Activated T-cell treated with anti-CD3 and anti-CD28 coated beads for 24 hours (primary cell): ENCODE measurements at regions not wholly inside any gene's neighbourhood (a gene's known extent, or its start where the extent isn't known, plus 50 kb on each side); places are given as distances from the start of the nearest gene placed in this dataset.
"Not testable (repeated sequence)": the region's sequence is repeated elsewhere in the genome, so short reads cannot be mapped to it uniquely, and the experiment has no call there.

ENCODE experiments used
- DNase-seq: peaks from one replicate; pipeline ENCODE4 v3.0.0-alpha.2; 2020; ENCODE audit warnings: low read depth

DNA sequence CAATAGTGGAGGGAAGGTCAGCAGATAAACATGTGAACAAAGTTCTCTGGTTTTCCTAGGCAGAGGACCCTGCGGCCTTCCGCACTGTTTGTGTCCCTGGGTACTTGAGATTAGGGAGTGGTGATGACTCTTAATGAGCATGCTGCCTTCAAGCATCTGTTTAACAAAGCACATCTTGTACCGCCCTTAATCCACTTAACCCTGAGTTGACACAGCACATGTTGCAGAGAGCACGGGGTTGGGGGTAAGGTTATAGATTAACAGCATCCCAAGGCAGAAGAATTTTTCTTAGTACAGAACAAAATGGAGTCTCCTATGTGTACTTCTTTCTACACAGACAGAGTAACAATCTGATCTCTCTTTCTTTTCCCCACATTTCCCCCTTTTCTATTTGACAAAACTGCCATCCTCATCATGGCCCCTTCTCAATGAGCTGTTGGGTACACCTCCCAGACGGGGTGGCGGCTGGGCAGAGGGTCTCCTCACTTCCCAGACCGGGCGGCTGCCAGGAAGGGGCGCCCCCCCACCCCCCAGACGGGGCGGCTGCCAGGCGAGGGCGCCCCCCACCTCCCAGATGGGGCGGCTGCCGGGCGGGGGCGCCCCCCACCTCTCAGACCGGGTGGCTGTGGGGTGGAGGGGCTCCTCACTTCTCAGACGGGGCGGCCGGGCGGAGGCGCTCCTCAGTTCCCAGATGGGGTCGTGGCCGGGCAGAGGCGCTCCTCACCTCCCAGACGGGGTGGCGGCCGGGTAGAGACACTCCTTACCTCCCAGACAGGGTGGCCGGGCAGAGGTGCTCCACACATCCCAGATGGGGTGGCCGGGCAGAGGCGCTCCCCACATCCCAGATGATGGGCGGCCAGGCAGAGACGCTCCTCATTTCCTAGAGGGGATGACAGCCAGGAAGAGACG lies 361.6 kb upstream of the SGO1 start:
- DNase-seq = not testable (repeated sequence)

DNA sequence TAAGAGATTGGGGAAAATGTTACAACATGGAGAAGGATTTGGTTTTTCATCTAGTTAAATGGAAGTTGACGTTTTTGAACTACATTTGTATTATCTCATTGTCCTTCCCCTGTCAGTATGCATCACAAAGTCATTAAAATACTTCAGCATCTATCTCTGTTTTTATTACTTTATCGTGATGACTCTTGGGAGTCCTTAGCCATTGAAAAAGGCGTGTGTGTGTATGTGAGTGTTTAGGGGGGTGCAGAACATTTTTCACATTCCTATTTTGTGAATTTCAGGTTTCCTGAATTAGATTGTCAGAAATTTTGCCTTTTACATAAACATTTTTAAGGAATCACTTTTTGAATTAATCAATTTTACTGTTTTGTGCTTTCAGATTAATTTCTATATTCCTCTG lies 360.6 kb upstream of the SGO1 start:
- no peak for DNase-seq

DNA sequence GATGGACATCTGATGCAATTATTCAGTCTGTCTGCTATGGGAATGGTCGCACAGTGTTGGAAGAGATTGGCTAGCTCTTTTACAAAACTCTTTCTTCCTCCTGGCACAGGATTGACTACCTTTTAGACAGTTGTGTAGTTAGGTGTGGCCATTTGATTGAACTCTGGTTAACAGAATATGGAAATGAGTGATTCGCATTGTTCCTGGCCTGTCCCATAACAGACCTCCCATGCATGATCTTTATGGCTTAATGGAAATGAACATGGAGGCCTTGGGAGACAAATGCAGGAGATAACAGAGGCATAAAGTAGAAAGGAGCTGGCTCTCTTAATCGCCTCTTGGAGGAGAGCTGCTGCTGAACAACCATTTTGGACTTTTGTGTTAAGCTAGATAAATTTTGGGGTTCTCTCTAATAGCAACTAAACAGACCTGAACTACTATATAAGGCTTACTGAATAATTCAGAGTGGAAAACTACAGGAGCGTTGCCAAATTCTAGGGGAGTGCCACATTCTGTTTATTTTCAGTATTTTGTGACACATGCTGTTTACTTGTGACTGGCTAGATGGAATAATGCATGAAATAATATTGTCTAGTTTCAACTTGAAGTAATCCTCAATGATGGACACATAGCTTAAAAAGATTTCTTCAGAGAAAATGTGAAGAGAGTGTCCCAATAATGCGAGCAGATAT lies 357.7 kb upstream of the SGO1 start:
- no peak for DNase-seq

DNA sequence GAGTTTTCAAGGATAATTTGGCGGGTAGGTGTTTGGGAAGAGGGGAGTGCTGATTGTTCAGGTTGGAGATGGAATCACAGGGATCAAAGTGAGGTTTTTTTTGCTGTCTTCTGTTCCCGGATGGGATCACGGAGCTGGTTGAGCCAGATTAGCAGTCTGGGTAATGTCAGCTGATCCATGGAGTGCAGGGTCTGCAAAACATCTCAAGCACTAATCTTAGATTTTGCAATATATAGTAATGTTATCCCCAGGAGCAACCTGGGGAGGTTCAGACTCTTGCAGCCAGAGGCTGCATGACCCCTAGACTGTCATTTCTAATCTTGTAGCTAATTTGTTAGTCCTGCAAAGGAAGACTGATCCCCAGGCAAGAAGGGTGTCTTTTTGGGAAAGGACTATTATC lies 354.1 kb upstream of the SGO1 start:
- DNase-seq = no peak

DNA sequence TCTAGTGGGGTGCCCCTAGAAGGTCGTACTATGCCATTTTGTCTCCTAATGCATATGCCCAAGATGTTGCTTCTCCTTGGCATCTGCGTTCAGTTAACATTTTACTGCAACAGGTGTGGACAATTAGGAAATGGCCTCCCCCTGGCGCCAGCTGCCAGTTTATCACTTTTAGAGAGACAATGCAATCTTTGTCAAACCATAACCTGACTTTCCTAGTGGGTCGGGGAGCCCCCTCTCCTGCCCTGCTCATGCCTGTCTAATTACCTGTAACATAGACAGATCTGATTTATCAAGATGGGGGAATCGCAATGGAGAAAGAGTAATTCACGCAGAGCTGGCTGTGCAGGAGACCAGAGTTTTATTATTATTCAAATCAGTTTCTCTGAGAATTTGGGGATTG lies 353.7 kb upstream of the SGO1 start:
- DNase-seq = no peak

DNA sequence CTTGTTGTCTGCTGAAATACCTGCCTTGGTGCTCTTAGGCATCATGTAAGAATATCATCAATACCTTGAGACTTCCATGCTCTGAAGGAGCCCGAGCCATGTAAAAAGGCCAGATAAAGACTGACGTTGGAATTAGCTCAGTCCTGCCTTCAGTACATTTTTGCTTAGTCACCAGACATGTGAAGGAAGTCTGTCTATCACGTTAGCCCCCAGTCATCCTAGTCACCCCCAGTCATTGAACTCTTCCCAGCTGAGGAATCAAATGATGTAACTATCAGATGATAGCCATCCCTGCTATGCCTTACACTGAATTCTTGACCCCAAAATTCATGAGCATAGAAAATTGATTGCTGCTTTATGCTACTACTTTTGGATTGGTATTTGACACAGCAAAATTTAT lies 351.2 kb upstream of the SGO1 start:
- no peak for DNase-seq

DNA sequence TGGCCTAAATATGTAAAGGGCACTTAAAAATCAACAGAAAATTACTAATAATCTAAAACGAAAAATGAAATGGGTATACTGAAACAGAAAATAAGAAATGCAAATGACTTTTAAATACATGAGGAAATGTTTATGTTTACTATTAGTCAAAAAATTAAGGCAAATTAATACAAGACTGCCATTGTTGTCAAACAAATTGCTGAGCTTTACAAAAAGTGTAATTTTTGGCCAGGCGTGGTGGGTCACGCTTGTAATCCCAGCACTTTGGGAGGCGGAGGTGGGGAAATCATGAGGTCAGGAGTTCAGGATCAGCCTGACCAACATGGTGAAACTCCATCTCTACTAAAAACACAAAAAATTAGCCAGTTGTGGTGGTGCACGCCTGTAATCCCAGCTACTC lies 343.9 kb upstream of the SGO1 start:
- DNase-seq = no peak

DNA sequence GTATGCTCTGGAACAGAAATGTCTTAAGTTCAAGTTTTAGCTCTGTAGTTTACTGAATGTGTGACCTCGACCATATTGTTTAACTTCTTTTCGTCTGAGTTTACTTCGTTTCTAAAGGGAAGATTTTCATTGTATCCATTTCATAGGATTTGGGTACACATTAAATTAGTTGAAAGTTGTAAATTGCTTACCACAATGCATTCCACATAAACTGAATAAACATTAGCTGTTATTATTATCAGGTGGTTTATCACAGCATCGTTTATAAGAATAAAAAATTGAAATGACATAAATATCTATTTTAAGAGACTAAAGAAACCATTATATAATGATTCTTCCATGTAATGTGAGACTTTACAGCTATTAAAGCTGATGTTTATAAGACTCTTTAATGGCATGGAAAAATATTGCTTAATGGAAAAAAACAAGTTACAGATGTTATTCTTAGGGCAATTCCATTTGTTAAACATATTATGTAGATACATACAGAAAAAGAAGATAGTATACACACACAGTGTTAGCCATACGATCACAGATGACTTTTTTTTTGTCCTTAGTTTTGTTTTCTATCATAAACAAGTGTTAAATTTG lies 342.3 kb upstream of the SGO1 start:
- DNase-seq = no peak

DNA sequence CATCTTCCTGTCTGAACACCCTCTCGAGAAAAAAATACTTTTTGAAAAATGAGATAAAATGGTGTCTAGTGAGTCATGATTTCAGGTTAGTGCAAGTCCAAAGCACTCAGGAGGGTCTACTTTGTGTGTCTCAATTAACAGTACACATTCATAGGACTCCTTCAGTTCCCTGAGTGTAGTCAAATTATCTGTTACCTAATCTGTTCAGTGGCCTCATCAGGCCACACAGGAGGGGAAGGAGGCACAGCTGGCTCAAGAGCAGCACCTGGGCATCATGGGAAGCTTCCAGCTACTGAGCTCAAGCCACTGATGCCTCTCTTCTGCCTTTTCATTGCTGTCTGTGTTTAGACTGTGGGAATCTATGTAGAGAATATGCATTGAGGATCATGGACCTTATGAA lies 341.4 kb upstream of the SGO1 start:
- DNase-seq = no peak

DNA sequence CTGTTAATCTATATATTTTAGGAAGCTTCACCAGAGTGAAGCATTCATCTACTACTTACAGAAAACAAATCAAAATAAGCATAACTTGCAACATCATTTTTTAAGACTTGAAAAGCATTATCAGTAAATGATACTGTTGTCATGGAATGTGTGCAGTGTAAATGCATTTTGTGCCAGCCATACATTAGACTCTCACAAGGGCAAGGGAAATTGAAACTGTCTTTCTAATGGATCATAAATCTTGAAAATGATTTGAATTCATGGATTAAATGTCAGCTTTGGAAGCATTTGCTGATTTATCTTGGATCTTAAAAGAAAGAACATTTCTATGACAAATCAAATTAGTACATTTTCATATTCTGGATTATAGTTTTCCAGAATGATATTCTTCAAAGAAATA lies 338.3 kb upstream of the SGO1 start:
- no peak for DNase-seq

DNA sequence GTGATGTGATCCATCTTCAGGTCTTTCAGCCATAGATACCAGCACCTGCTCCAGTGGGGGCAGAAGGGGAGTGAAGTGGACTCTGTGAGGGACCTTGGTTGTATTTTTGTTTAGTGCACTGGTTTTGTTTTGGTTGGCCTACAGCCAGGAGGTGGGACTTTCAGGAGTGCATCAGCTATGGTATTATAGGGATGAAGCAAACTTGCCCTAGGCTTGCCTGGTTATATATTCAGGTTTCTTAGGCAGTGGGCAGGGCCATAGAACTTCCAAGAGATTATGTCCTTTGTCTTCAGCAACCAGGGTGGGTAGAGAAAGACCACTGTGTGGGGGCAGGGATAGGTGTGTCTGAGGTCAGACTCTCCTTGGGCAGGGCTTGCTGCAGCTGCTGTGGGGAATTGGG lies 337.3 kb upstream of the SGO1 start:
- no peak for DNase-seq

DNA sequence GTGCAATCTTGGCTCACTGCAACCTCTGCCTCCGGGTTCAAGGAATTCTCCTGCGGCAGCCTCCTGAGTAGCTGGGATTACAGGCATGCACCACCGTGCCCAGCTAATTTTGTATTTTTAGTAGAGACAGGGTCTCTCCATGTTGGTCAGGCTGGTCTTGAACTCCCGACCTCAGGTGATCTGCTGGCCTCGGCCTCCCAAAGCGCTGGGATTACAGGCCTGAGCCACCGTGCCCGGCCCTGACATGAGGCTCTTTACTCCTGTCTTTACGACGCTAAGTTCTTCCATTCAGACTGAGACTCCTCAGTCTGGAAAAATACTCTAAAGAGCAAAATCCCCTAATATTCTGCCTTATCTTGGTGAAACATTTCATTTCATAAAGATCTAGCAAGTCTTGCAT lies 331.3 kb upstream of the SGO1 start:
- not testable (repeated sequence) for DNase-seq

DNA sequence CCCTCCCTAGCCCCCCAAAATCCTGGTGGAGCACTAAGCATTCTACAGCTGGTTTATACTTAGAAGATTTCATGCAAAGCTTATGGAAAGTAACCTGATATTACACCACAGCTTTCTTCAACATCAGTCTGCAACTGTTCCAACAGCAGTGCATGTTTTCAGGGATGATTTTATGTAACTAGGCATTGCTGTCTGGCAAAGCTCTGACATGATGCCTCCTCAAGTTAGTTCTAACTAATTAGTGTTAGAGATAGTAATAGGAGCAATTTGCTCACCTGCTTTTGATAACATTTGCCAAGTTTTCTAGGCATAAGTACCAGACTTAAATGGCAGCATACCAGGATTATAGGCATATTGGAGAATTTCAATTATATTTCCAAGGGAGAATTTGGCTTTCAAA lies 330.3 kb upstream of the SGO1 start:
- no peak for DNase-seq

DNA sequence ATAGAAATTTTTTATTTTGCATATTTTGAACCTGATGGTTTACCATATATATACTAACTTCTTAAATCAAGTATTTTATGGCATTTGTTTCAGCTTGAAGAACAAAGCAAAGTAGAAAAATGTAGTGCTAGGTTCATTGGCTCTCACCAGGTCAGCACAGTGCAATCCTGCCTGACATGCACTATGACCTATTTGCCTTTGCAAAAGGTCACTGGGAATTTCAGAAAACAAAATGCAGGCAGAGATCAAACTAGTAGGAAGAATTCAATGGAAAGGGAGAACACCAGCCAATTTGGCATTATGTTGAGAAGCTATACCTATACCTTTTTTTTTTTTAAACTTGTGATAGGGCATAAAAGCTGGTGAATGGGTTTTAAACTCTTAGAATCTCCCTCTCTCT lies 329.8 kb upstream of the SGO1 start:
- DNase-seq = no peak

DNA sequence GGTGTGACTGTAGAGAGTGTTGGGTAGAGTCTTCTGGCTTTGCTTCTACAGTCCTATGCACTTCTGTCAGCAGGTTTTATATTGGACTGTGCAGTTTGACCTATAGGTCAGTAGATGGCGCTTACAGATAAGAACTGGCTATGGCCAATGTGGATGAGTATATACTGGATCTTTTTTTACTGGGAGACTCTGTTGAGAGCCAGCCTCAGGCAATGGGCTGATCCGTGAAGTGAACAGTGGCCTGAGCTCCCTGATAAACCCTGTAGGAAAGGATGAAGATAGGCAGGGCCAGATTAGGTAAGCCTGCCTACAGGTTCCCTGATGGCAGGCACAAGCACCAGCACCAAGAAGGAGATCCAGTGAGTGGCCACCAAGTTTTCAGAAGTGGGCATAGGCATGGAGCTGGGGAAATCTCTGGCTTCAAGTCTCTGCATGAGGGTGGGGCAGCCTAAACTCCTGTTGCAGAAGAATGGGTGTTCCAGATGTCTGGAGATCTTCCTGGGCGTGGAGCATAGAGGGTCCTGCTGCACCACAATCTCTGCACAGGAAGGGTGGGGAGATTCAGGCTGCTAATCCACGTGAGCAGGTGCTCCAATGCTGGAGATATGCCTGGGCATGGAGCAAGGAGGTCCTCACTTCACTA lies 326.0 kb upstream of the SGO1 start:
- DNase-seq = no peak

DNA sequence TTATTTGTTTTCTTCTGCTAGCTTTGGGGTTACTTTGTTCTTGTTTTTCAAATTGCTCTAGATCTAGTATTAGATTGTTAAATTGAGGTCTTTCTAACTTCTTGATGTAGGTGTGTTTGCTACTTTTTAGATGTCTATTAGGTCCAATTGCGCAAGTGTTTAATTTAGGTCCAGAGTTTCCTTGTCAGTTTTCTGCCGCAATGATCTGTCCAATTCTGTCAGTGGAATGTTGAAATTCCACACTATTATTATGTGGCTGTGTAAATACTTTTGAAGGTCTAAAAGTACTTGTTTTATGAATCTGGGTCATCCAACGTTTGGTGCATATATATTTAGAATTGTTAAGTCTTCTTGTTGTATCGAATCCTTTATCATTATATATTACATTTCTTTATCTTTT lies 324.4 kb upstream of the SGO1 start:
- DNase-seq = no peak

DNA sequence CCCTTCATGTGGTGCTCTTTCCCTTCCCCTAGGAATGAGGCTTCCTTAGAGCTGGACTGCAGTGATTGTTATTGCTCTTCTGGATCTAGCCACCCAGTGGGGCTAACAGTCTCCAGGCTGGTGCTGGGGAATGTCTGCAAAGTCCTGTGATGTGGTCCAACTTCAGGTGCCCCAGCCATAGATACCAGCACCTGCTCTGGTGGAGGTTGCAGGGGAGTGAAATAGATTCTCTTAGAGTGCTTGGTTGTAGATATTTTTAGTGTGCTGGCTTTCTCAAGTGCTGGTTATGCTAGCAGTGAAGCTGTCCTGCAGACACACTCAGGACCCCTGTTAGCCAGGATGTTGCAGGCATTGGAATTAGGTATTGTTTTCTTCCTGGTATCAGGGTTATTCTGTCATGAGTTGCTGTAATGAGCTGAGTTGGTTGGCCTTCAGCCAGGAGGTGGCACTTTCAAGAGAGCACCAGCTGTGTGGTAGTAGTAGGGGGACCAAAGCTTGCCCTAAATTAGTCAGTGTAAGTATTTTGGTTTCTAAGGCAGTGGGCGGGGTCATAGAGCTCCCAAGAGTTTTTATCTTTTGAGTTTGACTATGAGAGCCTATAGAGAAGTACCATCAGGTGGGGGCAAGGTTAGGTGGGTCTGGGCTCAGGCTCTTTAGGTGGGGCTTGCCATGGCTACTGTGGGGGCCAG lies 317.5 kb upstream of the SGO1 start:
- DNase-seq = no peak

DNA sequence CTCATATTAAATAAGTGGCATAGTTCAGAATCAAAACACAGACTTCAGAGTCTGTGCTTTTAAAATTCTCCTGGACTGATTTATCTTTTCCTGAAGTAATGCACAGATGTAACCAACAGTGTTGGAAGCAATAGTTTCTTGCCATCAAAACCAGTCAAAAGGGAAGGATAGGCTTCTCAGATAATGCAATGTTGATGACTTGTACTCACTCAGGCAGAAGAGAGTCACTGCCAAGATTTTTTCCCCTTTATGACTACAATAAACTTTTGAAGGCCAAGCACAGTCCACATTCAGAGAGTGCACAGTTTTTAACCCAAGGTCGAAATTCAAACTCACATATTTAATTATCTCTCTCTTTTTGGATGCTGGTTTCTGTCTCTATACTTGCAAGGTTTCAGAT lies 305.0 kb upstream of the SGO1 start:
- DNase-seq = no peak

DNA sequence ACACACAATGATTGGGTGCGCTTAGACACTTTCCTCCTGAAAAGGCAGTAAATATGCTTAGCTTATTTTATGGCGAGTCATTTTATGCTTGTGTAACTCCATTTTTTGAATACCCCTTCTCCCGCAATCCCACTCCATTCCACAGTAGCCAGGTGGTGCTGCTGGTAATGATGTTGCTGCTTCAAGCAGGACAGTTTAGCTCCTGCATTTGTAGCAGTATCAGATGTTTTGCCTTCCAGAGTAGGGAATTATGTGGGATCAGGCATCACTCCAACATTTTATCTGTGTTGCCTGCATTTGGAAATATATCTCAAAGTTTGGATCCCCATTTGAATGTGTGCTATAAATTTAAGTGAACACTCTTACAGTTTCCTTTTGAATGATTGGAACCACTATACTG lies 302.1 kb upstream of the SGO1 start:
- no peak for DNase-seq

DNA sequence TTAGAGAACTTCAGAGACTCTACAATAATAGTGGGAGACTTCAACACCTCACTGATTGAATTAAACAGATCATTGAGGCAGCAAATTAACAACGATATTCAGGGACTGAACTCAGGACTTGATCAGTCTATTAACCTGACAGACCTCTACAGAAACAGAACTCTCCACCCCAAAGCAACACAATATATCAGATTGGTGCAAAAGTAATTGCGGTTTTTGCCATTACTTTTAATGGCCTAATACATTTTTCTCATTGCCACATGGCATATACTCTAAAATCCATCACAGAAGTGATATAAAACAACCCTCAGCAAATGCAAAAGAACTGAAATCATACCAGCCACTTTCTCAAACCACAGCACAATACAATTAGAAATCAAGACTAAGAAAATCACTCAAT lies 298.1 kb upstream of the SGO1 start:
- no peak for DNase-seq

DNA sequence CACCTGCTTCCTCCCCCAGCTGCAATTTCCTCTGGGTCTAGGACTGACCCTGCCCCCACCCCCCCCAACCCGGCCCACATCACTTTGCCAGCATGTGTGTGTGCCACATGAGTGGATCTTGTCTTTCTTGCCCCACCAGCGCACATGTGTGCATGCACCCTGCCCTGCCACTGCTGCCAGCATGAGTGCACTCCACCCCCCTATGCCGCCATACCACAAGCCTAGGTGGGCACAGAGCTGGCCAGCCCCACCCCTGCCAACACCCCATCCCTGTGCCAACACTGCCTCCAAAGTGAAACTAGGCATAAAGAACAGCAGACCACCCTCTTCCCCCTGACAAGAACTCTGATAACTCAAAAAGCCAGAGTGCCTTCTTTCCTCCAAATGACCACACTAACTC lies 296.3 kb upstream of the SGO1 start:
- no peak for DNase-seq

DNA sequence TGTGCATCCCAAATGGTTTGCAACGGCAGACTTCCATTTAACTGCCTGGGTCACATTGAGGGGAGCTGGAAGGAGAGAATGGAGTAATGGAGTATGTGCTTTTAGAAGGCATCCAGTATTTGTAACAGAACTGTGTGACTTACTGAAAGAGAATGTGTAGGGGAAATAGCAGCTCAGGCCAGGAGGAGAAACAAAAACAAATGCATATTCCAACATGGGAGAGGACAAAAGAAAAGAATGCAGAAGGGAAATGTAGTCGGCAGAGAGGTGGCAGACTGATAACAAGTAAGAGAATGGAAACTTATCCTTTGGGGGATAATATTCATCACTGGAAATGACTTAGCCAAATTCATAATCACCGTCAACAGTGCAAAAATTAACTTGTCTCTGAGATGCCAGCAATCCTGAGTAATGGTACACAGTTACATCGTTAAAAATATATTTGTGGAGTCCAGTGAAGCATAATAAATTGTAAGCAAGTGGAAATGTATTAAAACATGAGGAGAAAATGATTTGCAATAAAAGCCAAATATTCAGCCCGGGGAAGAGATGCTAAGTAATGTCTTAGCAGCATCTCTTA lies 294.9 kb upstream of the SGO1 start:
- no peak for DNase-seq
